Fibroblast of gingiva (primary cell): ENCODE measurements at regions not wholly inside any gene's neighbourhood (a gene's known extent, or its start where the extent isn't known, plus 50 kb on each side); places are given as distances from the start of the nearest gene placed in this dataset.

Experiments used
- DNase-seq: peaks from one replicate; pipeline ENCODE4 v3.0.0-alpha.2; 2011; ENCODE audit warnings: low read depth

GRCh38 chr4:136551753-136552152, 980.5 kb downstream of the PCDH18 start:
- DNase-seq, result no peak

DNA sequence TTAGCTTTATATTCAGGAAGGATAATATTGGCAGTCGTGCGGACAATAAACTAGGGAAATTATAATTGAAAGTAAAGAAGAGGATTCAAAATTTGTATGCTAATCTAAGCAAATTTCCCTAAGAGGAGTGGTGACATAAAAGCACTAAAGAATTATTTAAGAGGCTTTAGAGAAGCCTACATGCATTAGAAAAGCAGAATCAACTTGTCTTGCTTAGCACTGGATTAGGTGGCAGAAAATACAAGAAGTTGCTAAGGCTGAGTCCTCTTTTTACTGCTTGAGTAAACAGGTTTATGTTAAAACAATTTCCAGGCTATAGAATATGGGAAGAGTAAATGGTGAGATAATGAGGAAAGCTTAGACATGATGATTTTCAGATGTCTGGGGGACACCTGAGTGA, 991.5 kb downstream of the PCDH18 start:
- no peak for DNase-seq

DNA sequence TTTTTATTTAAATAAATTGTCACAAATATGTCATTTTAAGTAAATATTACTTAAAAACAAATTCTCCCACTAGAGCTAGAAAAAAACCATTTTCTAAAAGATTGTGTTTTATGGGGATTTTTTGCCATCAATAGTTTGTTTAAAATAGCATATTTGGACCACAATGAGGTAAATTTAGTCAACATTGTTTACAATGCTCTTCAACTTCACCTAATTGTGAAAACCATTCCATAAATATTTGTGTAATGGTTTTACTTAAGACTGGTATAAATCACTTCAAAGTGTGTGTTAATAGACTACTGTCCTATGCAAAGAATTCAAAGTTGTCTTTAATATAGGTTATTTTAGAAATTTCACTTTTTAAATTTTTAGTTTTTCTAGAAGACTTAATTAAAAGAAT, 1004.2 kb downstream of the PCDH18 start:
- no peak for DNase-seq

DNA sequence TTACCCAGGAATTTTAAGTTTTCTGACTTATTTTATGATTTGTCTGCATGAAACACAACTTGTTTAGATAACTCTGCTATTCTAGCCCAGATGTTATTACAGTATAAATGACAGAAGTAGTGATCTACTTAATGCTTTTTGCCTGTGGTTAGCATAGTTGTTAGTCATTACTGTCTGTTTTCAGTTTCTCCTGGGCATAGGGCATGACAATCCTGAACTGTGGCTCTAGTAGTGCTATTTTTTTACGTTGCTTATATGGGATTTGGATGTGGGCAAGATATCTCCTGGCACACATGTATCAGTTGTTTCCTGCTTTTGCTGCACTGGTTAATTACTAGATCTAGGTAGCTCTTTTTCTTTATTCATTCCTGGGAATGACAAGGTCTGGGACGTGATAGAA, 1005.8 kb downstream of the PCDH18 start:
- DNase-seq, result peak; percentile 20

DNA sequence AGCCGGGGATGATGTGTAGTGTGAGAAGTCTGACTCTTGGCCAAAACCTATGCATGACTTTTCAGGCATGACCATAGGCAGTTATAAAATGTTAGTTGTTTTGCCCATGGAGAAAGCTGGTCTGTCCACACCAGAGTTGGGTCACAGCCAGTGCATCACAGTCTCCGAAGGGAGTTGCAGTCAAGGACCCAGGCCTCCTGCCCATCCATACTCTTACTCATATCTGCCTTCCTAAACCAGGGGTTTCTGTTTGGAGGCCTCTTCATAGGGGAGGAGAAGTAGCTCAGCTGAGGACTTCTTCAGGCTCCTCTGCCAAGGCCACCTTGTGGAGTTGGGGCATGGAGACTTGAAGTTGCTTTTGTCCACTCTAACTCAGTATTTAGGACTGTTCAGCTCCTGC, 1008.3 kb downstream of the PCDH18 start:
- no peak for DNase-seq

- no peak for DNase-seq
Observed at GRCh38 chr4:136516371-136516770, 1015.9 kb downstream of the PCDH18 start.

DNA sequence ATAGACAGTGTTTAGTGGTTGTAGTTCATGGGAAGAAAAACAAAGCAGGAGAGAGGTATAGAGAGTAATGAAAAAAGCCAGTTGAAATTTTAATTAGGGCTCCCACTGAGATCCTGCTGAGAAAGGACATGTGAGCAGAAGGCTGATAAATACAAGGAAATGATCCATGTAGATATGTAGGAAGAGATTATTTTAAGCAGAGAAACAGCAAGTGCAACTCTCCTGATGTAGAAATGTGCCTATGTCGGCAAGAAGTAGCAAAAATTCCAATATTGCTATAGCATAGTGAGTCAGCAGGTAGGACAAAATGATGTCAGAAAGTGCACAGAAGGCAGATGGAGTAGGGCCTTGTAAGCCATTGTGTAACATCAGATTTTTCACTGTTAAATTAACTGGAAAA, 1027.3 kb downstream of the PCDH18 start:
- no peak for DNase-seq

DNA sequence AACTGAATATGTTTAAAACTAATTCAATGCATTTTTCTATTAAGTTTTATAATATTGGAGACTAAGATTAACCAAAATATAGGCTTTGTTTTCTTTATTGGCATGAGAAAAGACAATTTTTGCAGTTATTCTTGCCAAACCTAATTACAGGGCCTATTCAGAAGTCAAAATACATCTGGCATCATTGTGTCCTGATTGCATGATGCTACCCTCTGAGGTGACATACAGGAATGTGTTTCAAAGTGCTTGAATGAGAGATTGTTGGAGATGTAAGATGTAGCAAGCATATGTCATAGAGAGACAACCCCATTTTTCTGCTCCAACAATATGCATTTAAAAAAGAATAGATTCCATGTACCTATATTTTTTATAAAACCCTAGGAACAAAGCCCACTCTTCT, 1036.4 kb downstream of the PCDH18 start:
- DNase-seq, result no peak

DNA sequence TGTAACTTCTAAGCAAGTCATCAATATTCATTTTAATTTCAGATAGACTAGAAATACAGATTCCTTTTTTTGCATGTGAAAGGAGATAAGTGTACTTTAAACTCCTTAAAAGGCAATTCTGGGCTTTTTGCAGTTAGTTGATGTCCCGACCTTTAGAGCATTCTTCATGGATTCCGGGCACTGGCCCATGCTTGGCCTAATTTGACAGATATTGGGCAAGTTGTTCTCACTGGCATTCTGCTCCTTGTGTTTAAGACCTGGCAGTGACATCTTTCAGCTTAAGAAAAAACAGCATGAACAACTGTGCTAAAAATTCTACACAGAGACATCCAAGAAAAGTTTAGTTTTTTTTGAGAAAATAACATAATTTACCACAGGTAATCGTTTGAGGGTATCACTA, 1037.2 kb downstream of the PCDH18 start:
- peak; percentile 79 for DNase-seq

DNA sequence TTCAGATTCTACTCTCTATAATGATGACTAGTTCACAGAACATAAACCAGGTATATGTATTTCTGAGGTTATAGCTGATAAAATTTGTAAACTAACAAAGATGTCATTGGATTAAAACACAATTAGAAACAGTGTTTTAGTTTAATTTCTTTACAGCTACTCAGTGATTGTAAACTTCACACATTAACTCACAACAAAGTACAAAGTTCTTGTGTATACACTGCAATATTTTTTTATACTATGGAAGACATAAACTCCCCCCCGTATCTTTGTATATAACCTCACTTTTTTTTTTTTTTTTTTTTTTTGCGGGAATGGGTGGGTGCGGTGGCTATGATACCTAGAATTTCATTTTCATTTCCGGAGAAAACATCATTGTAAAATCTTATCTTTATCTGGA, 1043.2 kb downstream of the PCDH18 start:
- no peak for DNase-seq

DNA sequence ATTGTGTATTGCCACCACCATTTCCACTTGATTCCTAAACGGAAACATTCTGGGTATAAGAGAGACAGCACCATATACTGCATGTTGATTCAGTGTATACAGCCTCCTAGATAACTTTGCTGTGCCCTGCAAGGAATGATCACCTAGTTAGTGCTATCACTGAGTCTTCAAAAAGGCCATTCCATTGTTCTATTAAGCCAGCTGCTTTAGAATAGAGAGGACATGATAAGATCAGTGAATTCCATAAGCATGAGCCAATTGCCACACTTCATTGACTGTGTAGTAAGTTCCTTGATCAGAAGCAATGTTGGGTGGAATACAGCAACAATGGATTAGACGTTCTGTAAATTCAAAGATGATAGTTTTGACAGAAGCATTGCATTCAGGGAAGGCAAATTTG, 1047.3 kb downstream of the PCDH18 start:
- DNase-seq, result no peak

DNA sequence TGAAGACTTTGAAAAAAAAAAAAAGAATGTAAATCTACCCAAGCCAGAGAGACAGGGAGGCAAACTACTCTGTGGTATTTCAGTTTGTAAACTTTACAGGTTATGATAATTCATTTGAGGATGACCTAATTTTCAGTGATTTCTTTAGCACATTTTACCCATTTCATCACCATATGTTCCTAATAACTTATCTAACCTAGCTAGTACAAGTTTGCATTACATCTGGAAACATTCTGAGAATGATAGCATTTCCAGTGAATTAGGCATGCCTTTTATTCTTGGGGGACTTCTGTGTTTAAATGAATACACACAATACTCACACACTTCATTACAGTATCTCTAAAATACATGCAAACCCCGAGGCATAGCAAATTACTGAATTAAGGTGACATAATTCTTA, 1055.5 kb downstream of the PCDH18 start:
- DNase-seq, result peak; percentile 50

DNA sequence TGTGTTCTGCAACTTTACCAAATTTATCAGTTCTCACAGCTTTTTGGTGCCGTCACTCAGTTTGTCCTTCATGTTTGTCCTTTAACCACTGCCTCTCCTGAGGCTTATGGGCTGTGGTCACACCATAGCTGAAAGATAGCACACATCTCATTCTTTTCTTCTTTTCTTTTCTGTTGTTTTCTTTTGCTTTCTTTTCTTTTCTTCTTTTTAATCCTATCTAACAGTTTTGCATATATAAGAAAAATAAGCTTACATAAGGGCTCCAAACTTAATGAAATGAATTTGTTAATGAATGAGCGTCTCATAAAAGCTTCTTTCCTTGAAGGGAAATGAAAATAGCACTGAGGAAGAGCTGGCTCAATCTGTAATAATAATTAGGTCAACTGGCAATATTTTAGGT, 1061.2 kb downstream of the PCDH18 start:
- DNase-seq, result no peak

DNA sequence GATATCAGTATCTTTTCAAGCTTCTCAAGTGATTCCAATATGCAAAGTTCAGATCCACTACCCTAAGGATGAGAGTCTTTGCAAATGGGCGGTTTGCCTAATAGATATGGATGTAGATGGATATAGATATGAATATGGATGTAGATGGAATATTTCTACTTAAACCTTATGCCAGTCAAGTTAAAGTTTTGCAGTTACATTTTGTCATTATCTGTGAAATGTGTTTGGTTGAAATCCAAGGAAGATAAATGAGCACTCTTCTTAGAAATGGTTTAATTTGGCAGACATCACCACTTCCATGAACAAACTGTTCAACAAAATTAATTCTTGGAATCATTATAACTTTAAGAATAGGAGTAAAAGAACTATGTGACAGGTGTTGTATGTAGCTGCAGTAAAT, 1066.6 kb downstream of the PCDH18 start:
- DNase-seq, result no peak

- no peak for DNase-seq
Observed at GRCh38 chr4:136463941-136464340, 1068.4 kb downstream of the PCDH18 start.

- DNase-seq, result no peak
Observed at GRCh38 chr4:136461533-136461932, 1070.8 kb downstream of the PCDH18 start.

- DNase-seq, result no peak
Observed at GRCh38 chr4:136458326-136458725, 1074.0 kb downstream of the PCDH18 start.

- no peak for DNase-seq
Observed at GRCh38 chr4:136457577-136457976, 1074.7 kb downstream of the PCDH18 start.

DNA sequence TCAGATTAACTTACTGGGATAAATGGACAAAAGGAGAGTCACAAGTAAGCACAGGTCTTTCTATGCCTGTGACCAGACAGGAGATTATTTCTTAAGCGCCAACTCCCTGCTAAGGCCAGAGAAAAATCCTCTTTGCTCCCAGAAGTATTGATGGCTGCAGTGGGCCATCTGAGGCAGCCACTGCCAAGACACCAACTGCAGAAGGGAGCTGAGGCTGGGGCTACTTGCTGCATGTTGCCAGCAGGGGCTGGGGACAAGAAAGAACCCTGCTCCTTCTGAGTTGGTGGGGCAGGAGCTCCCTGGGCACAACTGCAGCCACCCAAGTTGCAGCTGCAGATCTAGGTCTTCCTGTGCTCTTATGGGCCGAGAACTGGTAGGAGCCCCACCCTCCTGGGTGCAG, 1075.3 kb downstream of the PCDH18 start:
- no peak for DNase-seq

- no peak for DNase-seq
Observed at GRCh38 chr4:136443006-136443405, 1089.3 kb downstream of the PCDH18 start.

GRCh38 chr4:136442447-136442846, 1089.8 kb downstream of the PCDH18 start:
- DNase-seq, result no peak

DNA sequence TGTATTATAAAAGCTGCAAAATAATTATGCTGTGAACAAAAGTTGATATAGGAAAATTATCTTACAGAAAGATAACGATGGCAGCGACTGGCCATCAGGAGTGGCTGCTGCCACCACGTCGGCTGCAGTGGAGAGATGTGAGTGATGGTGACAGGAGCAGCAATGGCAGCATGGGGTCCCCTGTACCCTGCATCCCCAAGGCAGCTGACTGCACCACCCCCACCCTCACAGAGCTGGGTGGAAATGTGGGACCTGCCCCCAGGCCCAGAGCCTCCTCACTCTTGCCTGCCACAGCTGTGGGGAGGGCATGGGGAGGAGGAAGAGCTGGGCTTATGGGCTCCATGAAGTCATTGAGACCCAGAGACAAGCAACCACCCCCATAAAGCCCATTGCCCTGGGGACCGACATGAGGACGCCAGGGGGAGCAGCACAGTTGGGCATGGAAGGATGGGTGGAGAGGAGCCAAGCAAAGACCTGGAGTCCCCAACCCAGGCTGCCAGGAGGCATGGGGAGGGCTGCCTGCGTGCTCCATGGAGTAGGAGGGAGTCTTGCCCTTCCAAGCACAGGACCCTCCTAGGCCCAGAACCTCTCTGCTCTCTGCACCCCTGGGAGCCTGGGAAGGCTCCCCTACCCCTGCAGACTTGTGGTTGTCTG, 1090.5 kb downstream of the PCDH18 start:
- no peak for DNase-seq

GRCh38 chr4:136438645-136439044, 1093.6 kb downstream of the PCDH18 start:
- DNase-seq, result no peak

- DNase-seq, result no peak
Observed at GRCh38 chr4:136424052-136424451, 1108.2 kb downstream of the PCDH18 start.

- DNase-seq, result no peak
Observed at GRCh38 chr4:136414981-136415380, 1117.3 kb downstream of the PCDH18 start.
